HG03103 (cell line): ENCODE measurements at regions not wholly inside any gene's neighbourhood (a gene's known extent, or its start where the extent isn't known, plus 50 kb on each side); places are given as distances from the start of the nearest gene placed in this dataset.

ENCODE experiments used
- ATAC-seq: cut with Tn5 transposase; IDR thresholded peaks from one replicate; pipeline ENCODE4 v1.9.1; 2021; ENCODE audit warnings: low read depth; ENCODE audit not compliant: unreplicated experiment

GRCh38 chr10:28850784-28851183 is 173.5 kb downstream of the BAMBI start:
- ATAC-seq, result no peak

- ATAC-seq, result no peak
Measured at GRCh38 chr10:28853195-28853594, 175.9 kb downstream of the BAMBI start.

- no peak for ATAC-seq
Measured at GRCh38 chr10:28857164-28857563, 179.8 kb downstream of the BAMBI start.

GRCh38 chr10:28858646-28859045 is 181.3 kb downstream of the BAMBI start:
- ATAC-seq, result no peak

GRCh38 chr10:28859791-28860190 is 182.5 kb downstream of the BAMBI start:
- no peak for ATAC-seq

- ATAC-seq, result no peak
Measured at GRCh38 chr10:28862219-28862618, 184.9 kb downstream of the BAMBI start.

GRCh38 chr10:28869606-28870201 is 192.4 kb downstream of the BAMBI start:
- no peak for ATAC-seq

- ATAC-seq, result no peak
Measured at GRCh38 chr10:28871665-28872064, 194.3 kb downstream of the BAMBI start.

GRCh38 chr10:28872587-28873165 is 195.4 kb downstream of the BAMBI start:
- no peak for ATAC-seq

GRCh38 chr10:28873540-28873939 is 196.2 kb downstream of the BAMBI start:
- no peak for ATAC-seq

- ATAC-seq, result no peak
Measured at GRCh38 chr10:28874210-28874609, 196.9 kb downstream of the BAMBI start.

GRCh38 chr10:28875549-28876081 is 198.3 kb downstream of the BAMBI start:
- ATAC-seq, result no peak

- ATAC-seq, result no peak
Measured at GRCh38 chr10:28878236-28878970, 201.1 kb downstream of the BAMBI start.

GRCh38 chr10:28879246-28879645 is 201.9 kb downstream of the BAMBI start:
- ATAC-seq, result no peak

- no peak for ATAC-seq
Measured at GRCh38 chr10:28879875-28880682, 202.8 kb downstream of the BAMBI start.

- no peak for ATAC-seq
Measured at GRCh38 chr10:28880683-28880950, 203.3 kb downstream of the BAMBI start.

- ATAC-seq, result no peak
Measured at GRCh38 chr10:28881171-28881882, 204.0 kb downstream of the BAMBI start.

- ATAC-seq, result no peak
Measured at GRCh38 chr10:28883741-28884423, 206.6 kb downstream of the BAMBI start.

GRCh38 chr10:28890121-28890950 is 213.0 kb downstream of the BAMBI start:
- ATAC-seq, result no peak
